GM12878 (cell line): ENCODE measurements at regions not wholly inside any gene's neighbourhood (a gene's known extent, or its start where the extent isn't known, plus 50 kb on each side); places are given as distances from the start of the nearest gene placed in this dataset.

Experiments used
- ATAC-seq: fragments of 200-7000 bp; cut with Tn5 transposase; 3 replicates; pipeline ENCODE4 v1.9.1; 2020; ENCODE audit warnings: mild to moderate bottlenecking, moderate library complexity
- BruUV-seq: library from RNA; stranded (reverse); fragments of 400-500 nt; replicated peaks from 2 replicates; lab custom pipeline; 2021; lab: Mats Ljungman, UMichigan
- CTCF ChIA-PET: fragments of 300-600 bp; sonication (Branson Sonifier 250); formaldehyde crosslinking; extraction: SDS; loops from one replicate; lab custom pipeline; 2021; ENCODE audit warnings: inconsistent platforms; lab: Yijun Ruan, JAX
- POLR2A ChIA-PET: fragments of 350-600 bp; formaldehyde crosslinking; extraction: SDS; loops from one replicate; lab custom pipeline; 2021; ENCODE audit warnings: inconsistent platforms; lab: Charles Lee
- RAD21 ChIA-PET: fragments of 300-600 bp; sonication (Branson Sonifier 250); formaldehyde crosslinking; loops from one replicate; lab custom pipeline; 2023; ENCODE audit warnings: antibody characterized with exemption; ENCODE audit not compliant: unreplicated experiment; lab: Charles Lee
- SMC1A ChIA-PET: fragments of 300-600 bp; sonication (Branson Sonifier 250); formaldehyde crosslinking; loops from one replicate; lab custom pipeline; 2023; ENCODE audit not compliant: unreplicated experiment, uncharacterized antibody; lab: Charles Lee
- DNase-seq: peaks from one replicate; pipeline ENCODE4 v3.0.0-alpha.2; 2011; ENCODE audit warnings: low read depth, low spot score
- FAIRE-seq: peaks from 3 replicates; lab custom pipeline; 2011; peaks lifted over from hg19 to GRCh38; lab: Jason Lieb, UNC
- H2AFZ ChIP-seq: 2 replicates; pipeline ENCODE4 v1.6.0; 2011; ENCODE audit warnings: low read depth, low read length, control low read depth; ENCODE audit not compliant: control insufficient read depth
- H3K27ac ChIP-seq: 2 replicates; pipeline ENCODE4 v1.5.1; 2011; ENCODE audit warnings: control low read depth; ENCODE audit not compliant: control insufficient read depth, insufficient read depth
- H3K27me3 ChIP-seq, 2 experiments: replicated peaks in 1 of 2; 2 replicates each; pipeline versions ENCODE4 v1.6.0 to v1.6.1; 2011; ENCODE audit warnings: low read length in 1 of 2; ENCODE audit not compliant: control insufficient read depth in 2 of 2, insufficient read depth in 2 of 2
- H3K36me3 ChIP-seq, 2 experiments: 2 replicates each; pipeline ENCODE4 v1.5.1; 2011; ENCODE audit warnings: low read length in 1 of 2; ENCODE audit not compliant: control insufficient read depth in 2 of 2, insufficient read depth in 2 of 2
- H3K4me1 ChIP-seq: 2 replicates; pipeline ENCODE4 v1.6.1; 2011; ENCODE audit warnings: mild to moderate bottlenecking, low read length, moderate library complexity, mixed read lengths; ENCODE audit not compliant: control insufficient read depth, insufficient read depth
- H3K4me2 ChIP-seq: 2 replicates; pipeline ENCODE4 v1.6.0; 2011; ENCODE audit warnings: control low read depth; ENCODE audit not compliant: control insufficient read depth, insufficient read depth
- H3K4me3 ChIP-seq: fragments of 200-600 bp; sonication (generic); 2 replicates; pipeline ENCODE4 v1.5.1; 2016
- H3K79me2 ChIP-seq: 2 replicates; pipeline ENCODE4 v1.6.0; 2011; ENCODE audit warnings: low read length; ENCODE audit not compliant: control insufficient read depth, insufficient read depth
- H3K9ac ChIP-seq: 2 replicates; pipeline ENCODE4 v1.8.0; 2011; ENCODE audit warnings: low read length, control low read depth, mixed read lengths; ENCODE audit not compliant: control insufficient read depth, insufficient read depth
- H3K9me3 ChIP-seq: replicated peaks from 3 replicates; pipeline ENCODE4 v1.5.1; 2011; ENCODE audit warnings: mild to moderate bottlenecking, low read length; ENCODE audit not compliant: control insufficient read depth, insufficient read depth
- H4K20me1 ChIP-seq: 2 replicates; pipeline ENCODE4 v1.6.0; 2011; ENCODE audit not compliant: control insufficient read depth, insufficient read depth
- CREM ChIP-seq: IDR thresholded peaks from 2 replicates; pipeline ENCODE4 v1.6.1; 2014; ENCODE audit warnings: antibody characterized with exemption, low read depth
- HDAC6 ChIP-seq: fragments of 200-600 bp; sonication (generic); IDR thresholded peaks from one replicate; pipeline ENCODE4 v1.8.0; 2017; ENCODE audit warnings: antibody characterized with exemption; ENCODE audit not compliant: unreplicated experiment
- HDGF ChIP-seq: fragments of 450-650 bp; IDR thresholded peaks from 2 replicates; pipeline ENCODE4 v1.6.1; 2016; ENCODE audit warnings: antibody characterized with exemption
- KLF5 ChIP-seq: fragments of 450-650 bp; IDR thresholded peaks from 2 replicates; pipeline ENCODE4 v1.6.1; 2014; ENCODE audit warnings: mild to moderate bottlenecking; ENCODE audit not compliant: partially characterized antibody
- MTA3 ChIP-seq: IDR thresholded peaks from 2 replicates; pipeline ENCODE4 v1.6.1; 2012; ENCODE audit warnings: low read length, inconsistent platforms, borderline replicate concordance
- NR2C1 ChIP-seq: fragments of 450-650 bp; IDR thresholded peaks from 2 replicates; pipeline ENCODE4 v1.6.1; 2017; ENCODE audit warnings: antibody characterized with exemption, mild to moderate bottlenecking, moderate library complexity
- NR2F1 ChIP-seq: fragments of 450-650 bp; conservative IDR thresholded peaks from 2 replicates; pipeline ENCODE4 v1.6.1; 2017; ENCODE audit warnings: mild to moderate bottlenecking
- RUNX3 ChIP-seq: IDR thresholded peaks from 2 replicates; pipeline ENCODE4 v1.6.1; 2012; ENCODE audit warnings: low read length, inconsistent platforms
- SMAD5 ChIP-seq: IDR thresholded peaks from 2 replicates; pipeline ENCODE4 v1.6.1; 2016; ENCODE audit warnings: antibody characterized with exemption, low read depth
- SUPT20H ChIP-seq: IDR thresholded peaks from 2 replicates; pipeline ENCODE4 v1.6.1; 2011; ENCODE audit warnings: low read depth, mild to moderate bottlenecking, low read length, moderate library complexity, borderline replicate concordance; ENCODE audit not compliant: control insufficient read depth
- YY1 ChIP-seq: IDR thresholded peaks from 2 replicates; pipeline ENCODE4 v1.6.1; 2011; ENCODE audit warnings: low read depth, mild to moderate bottlenecking, low read length
- ZZZ3 ChIP-seq: IDR thresholded peaks from 2 replicates; pipeline ENCODE4 v1.6.1; 2011; ENCODE audit warnings: low read depth; ENCODE audit not compliant: control insufficient read depth, insufficient read length
- in situ Hi-C: fragments of 300-500 bp; cut with MboI; formaldehyde crosslinking; loops from 9 replicates; pipeline ENCODE4 v1.14.3; 2018; ENCODE audit warnings: mixed read lengths
- intact Hi-C: fragments of 100-400 bp; cut with micrococcal nuclease; formaldehyde crosslinking; loops from one replicate; pipeline ENCODE4 v1.14.2; 2022; ENCODE audit not compliant: unreplicated experiment
- TF ChIP-seq, protein P1 (sequence below): IDR thresholded peaks from 2 replicates; pipeline ENCODE4 v1.6.1; 2011; ENCODE audit warnings: low read depth, low read length, improper control_type of control experiment, borderline replicate concordance
- TF ChIP-seq, protein P2 (sequence below): fragments of 450-650 bp; IDR thresholded peaks from 2 replicates; pipeline ENCODE4 v1.6.1; 2017; ENCODE audit warnings: mild to moderate bottlenecking, moderate library complexity
- TF ChIP-seq, protein P3 (sequence below): fragments of 450-650 bp; IDR thresholded peaks from 2 replicates; pipeline ENCODE4 v1.6.1; 2017; ENCODE audit warnings: mild to moderate bottlenecking
- TF ChIP-seq, protein P4 (sequence below): fragments of 450-650 bp; IDR thresholded peaks from 2 replicates; pipeline ENCODE4 v1.6.1; 2014; ENCODE audit warnings: mild to moderate bottlenecking

DNA sequence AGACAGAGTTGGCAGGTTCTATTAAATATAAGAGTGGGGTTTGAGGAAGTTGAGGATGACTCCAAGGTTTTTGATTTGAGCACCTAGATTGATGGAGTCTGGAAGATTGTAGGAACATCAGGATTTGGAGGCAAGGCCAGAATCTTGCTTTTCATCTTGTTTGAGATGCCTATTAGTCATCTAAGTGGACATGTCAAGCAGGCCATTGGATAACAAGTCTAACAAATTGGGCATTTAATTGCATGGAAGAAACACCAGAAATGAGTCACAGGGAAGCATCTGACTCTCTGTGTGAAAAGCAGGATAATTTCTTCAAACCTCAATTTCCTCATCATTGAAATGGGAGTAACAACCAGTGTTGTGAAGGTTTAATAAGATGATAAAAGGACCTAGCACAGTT, 53.3 kb upstream of the ARL15 start:
- ATAC-seq (no peak), DNase-seq (no peak), FAIRE-seq (no peak)
- Histone ChIP-seq H3K9me3 (no peaks in the 10 kb centered on the region), H3K79me2 (no peaks in the 10 kb centered on the region), H3K27me3 (no peaks in the 10 kb centered on the region), H3K27ac (no peak overlapping the region), H3K4me3 (no peak overlapping the region), H3K4me1 (no peaks in the 10 kb centered on the region), H4K20me1 (no peaks in the 10 kb centered on the region), H3K9ac (no peak overlapping the region), H2AFZ (no peak overlapping the region), H3K36me3 (no peaks in the 10 kb centered on the region), H3K4me2 (no peak overlapping the region)
- BruUV-seq: no TSS peak
- CTCF ChIA-PET: no interaction called here
- in situ Hi-C loops (no loop called here), intact Hi-C loops (no loop called here)
- POLR2A ChIA-PET: no interaction called here
- SMC1A ChIA-PET: no interaction called here
- RAD21 ChIA-PET: no interaction called here
- TF ChIP-seq, protein P1, sequence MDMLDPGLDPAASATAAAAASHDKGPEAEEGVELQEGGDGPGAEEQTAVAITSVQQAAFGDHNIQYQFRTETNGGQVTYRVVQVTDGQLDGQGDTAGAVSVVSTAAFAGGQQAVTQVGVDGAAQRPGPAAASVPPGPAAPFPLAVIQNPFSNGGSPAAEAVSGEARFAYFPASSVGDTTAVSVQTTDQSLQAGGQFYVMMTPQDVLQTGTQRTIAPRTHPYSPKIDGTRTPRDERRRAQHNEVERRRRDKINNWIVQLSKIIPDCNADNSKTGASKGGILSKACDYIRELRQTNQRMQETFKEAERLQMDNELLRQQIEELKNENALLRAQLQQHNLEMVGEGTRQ: no peak
- no peak for TF ChIP-seq YY1
- TF ChIP-seq HDGF: no peak
- TF ChIP-seq HDAC6: no peak
- TF ChIP-seq MTA3: no peak
- TF ChIP-seq NR2F1: no peak
- no peak for TF ChIP-seq CREM
- no peak for TF ChIP-seq SUPT20H
- TF ChIP-seq SMAD5: no peak
- no peak for TF ChIP-seq ZZZ3
- no peak for TF ChIP-seq NR2C1
- TF ChIP-seq, protein P2, sequence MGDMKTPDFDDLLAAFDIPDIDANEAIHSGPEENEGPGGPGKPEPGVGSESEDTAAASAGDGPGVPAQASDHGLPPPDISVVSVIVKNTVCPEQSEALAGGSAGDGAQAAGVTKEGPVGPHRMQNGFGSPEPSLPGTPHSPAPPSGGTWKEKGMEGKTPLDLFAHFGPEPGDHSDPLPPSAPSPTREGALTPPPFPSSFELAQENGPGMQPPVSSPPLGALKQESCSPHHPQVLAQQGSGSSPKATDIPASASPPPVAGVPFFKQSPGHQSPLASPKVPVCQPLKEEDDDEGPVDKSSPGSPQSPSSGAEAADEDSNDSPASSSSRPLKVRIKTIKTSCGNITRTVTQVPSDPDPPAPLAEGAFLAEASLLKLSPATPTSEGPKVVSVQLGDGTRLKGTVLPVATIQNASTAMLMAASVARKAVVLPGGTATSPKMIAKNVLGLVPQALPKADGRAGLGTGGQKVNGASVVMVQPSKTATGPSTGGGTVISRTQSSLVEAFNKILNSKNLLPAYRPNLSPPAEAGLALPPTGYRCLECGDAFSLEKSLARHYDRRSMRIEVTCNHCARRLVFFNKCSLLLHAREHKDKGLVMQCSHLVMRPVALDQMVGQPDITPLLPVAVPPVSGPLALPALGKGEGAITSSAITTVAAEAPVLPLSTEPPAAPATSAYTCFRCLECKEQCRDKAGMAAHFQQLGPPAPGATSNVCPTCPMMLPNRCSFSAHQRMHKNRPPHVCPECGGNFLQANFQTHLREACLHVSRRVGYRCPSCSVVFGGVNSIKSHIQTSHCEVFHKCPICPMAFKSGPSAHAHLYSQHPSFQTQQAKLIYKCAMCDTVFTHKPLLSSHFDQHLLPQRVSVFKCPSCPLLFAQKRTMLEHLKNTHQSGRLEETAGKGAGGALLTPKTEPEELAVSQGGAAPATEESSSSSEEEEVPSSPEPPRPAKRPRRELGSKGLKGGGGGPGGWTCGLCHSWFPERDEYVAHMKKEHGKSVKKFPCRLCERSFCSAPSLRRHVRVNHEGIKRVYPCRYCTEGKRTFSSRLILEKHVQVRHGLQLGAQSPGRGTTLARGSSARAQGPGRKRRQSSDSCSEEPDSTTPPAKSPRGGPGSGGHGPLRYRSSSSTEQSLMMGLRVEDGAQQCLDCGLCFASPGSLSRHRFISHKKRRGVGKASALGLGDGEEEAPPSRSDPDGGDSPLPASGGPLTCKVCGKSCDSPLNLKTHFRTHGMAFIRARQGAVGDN: no peak
- TF ChIP-seq, protein P3, sequence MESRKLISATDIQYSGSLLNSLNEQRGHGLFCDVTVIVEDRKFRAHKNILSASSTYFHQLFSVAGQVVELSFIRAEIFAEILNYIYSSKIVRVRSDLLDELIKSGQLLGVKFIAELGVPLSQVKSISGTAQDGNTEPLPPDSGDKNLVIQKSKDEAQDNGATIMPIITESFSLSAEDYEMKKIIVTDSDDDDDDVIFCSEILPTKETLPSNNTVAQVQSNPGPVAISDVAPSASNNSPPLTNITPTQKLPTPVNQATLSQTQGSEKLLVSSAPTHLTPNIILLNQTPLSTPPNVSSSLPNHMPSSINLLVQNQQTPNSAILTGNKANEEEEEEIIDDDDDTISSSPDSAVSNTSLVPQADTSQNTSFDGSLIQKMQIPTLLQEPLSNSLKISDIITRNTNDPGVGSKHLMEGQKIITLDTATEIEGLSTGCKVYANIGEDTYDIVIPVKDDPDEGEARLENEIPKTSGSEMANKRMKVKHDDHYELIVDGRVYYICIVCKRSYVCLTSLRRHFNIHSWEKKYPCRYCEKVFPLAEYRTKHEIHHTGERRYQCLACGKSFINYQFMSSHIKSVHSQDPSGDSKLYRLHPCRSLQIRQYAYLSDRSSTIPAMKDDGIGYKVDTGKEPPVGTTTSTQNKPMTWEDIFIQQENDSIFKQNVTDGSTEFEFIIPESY: no peak
- TF ChIP-seq, protein P4, sequence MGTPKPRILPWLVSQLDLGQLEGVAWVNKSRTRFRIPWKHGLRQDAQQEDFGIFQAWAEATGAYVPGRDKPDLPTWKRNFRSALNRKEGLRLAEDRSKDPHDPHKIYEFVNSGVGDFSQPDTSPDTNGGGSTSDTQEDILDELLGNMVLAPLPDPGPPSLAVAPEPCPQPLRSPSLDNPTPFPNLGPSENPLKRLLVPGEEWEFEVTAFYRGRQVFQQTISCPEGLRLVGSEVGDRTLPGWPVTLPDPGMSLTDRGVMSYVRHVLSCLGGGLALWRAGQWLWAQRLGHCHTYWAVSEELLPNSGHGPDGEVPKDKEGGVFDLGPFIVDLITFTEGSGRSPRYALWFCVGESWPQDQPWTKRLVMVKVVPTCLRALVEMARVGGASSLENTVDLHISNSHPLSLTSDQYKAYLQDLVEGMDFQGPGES: no peak
- no peak for TF ChIP-seq RUNX3
- no peak for TF ChIP-seq KLF5
